Osteoblast (primary cell): ENCODE measurements at regions not wholly inside any gene's neighbourhood (a gene's known extent, or its start where the extent isn't known, plus 50 kb on each side); places are given as distances from the start of the nearest gene placed in this dataset.
A peak's percentile ranks its signal among the peaks of the same experiment; 100 is the strongest.
"Not testable (repeated sequence)": the region's sequence is repeated elsewhere in the genome, so short reads cannot be mapped to it uniquely, and the experiment has no call there.

Experiments
- DNase-seq: peaks from one replicate; pipeline ENCODE4 v3.0.0; 2011; ENCODE audit warnings: low spot score, mixed read lengths; ENCODE audit not compliant: insufficient read length; ENCODE audit errors: missing footprints
- H2AFZ ChIP-seq: 2 replicates; pipeline ENCODE4 v1.6.0; 2011; ENCODE audit warnings: mild to moderate bottlenecking, low read length
- H3K27ac ChIP-seq: 2 replicates; pipeline ENCODE4 v1.5.1; 2011; ENCODE audit warnings: mild to moderate bottlenecking, low read depth, low read length, moderate library complexity
- H3K27me3 ChIP-seq: 2 replicates; pipeline ENCODE4 v1.6.0; 2012; ENCODE audit warnings: mild to moderate bottlenecking, control low read depth, inconsistent platforms, low read length, moderate library complexity; ENCODE audit not compliant: insufficient read depth
- H3K36me3 ChIP-seq: 2 replicates; pipeline ENCODE4 v1.5.1; 2011; ENCODE audit warnings: mild to moderate bottlenecking, low read length, control low read depth, moderate library complexity; ENCODE audit not compliant: insufficient read depth
- H3K4me1 ChIP-seq: 2 replicates; pipeline ENCODE4 v1.5.1; 2011; ENCODE audit warnings: mild to moderate bottlenecking, low read length, control low read depth, moderate library complexity; ENCODE audit not compliant: insufficient read depth
- H3K4me2 ChIP-seq: 2 replicates; pipeline ENCODE4 v1.6.0; 2011; ENCODE audit warnings: mild to moderate bottlenecking, low read length; ENCODE audit not compliant: insufficient read depth
- H3K4me3 ChIP-seq: fragments of 200-600 bp; sonication (generic); 3 replicates; pipeline ENCODE4 v1.5.1; 2012; ENCODE audit warnings: mild to moderate bottlenecking, low read length, inconsistent platforms; ENCODE audit not compliant: insufficient read depth
- H3K79me2 ChIP-seq: 2 replicates; pipeline ENCODE4 v1.6.0; 2012; ENCODE audit warnings: mild to moderate bottlenecking, low read length, control low read depth, inconsistent platforms; ENCODE audit not compliant: insufficient read depth
- H3K9me3 ChIP-seq: 2 replicates; pipeline ENCODE4 v1.5.1; 2011; ENCODE audit warnings: low read depth, low read length, control low read depth
- H4K20me1 ChIP-seq: 2 replicates; pipeline ENCODE4 v1.6.0; 2012; ENCODE audit warnings: mild to moderate bottlenecking, low read length, control low read depth; ENCODE audit not compliant: insufficient read depth
- TF ChIP-seq, protein P1 (sequence below): IDR thresholded peaks from 2 replicates; pipeline ENCODE4 v1.5.1; 2011; ENCODE audit warnings: mild to moderate bottlenecking, low read depth, low read length, moderate library complexity; ENCODE audit errors: extremely low read depth

DNA sequence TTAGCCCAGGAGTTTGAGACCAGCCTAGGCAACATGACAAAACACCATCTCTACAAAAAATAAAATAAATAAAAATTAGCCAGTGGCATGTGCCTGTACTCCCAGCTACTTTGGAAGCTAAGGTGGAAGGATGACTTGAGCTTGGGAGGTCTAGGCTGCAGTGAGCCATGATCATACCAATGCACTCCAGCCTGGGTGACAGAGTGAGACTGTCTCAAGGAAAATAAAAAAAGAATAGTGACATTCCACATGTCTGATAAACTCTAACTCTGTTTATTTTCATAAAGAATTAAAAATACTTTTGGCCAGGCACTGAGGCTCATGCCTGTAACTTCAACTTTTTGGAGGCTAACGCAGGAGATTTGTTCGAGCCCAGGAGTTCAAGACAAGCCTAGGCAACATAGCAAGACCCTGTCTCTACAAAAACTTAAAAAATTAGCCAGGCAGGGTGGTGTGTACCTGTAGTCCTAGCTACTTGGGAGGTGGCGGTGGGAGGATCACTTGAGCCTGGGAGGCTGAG is 115.1 kb downstream of the GJA1 start:
- H3K4me2 ChIP-seq: no peak overlapping the region
- TF ChIP-seq, protein P1, sequence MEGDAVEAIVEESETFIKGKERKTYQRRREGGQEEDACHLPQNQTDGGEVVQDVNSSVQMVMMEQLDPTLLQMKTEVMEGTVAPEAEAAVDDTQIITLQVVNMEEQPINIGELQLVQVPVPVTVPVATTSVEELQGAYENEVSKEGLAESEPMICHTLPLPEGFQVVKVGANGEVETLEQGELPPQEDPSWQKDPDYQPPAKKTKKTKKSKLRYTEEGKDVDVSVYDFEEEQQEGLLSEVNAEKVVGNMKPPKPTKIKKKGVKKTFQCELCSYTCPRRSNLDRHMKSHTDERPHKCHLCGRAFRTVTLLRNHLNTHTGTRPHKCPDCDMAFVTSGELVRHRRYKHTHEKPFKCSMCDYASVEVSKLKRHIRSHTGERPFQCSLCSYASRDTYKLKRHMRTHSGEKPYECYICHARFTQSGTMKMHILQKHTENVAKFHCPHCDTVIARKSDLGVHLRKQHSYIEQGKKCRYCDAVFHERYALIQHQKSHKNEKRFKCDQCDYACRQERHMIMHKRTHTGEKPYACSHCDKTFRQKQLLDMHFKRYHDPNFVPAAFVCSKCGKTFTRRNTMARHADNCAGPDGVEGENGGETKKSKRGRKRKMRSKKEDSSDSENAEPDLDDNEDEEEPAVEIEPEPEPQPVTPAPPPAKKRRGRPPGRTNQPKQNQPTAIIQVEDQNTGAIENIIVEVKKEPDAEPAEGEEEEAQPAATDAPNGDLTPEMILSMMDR: no peak
- H3K27ac ChIP-seq: peak overlapping the region; percentile 69
- no peak overlapping the region for H3K4me3 ChIP-seq
- no peaks in the 10 kb centered on the region for H3K36me3 ChIP-seq
- no peak for DNase-seq
- H4K20me1 ChIP-seq: no peaks in the 10 kb centered on the region
- H3K4me1 ChIP-seq: peaks cover 24% of the 10 kb centered on the region
- no peak overlapping the region for H2AFZ ChIP-seq
- no peaks in the 10 kb centered on the region for H3K27me3 ChIP-seq
- no peaks in the 10 kb centered on the region for H3K9me3 ChIP-seq
- H3K79me2 ChIP-seq: no peaks in the 10 kb centered on the region

DNA sequence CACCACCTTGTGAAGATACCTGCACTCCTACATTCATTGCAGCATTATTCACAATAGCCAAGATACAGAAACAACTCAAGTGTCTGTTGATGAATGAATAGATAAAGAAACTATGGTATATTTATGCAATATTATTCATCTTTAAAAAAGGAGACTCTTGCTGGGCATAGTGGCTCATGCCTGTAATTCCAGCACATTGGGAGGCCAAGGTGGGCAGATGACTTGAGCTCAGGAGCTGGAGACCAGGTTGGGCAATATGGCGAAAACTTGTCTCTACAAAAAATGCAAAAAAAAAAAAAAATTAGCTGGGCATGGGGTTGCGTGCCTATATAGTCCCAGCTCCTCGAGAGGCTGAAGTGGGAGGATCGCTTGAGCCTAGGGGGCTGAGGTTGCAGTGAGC is 119.8 kb downstream of the GJA1 start:
- TF ChIP-seq, protein P1: no peak
- no peaks in the 10 kb centered on the region for H4K20me1 ChIP-seq
- H3K27me3 ChIP-seq: no peaks in the 10 kb centered on the region
- no peaks in the 10 kb centered on the region for H3K36me3 ChIP-seq
- H3K79me2 ChIP-seq: no peaks in the 10 kb centered on the region
- no peak overlapping the region for H3K4me2 ChIP-seq
- H3K9me3 ChIP-seq: no peaks in the 10 kb centered on the region
- H2AFZ ChIP-seq: no peak overlapping the region
- H3K4me3 ChIP-seq: no peak overlapping the region
- DNase-seq: no peak
- no peak overlapping the region for H3K27ac ChIP-seq
- peaks cover 4% of the 10 kb centered on the region for H3K4me1 ChIP-seq

DNA sequence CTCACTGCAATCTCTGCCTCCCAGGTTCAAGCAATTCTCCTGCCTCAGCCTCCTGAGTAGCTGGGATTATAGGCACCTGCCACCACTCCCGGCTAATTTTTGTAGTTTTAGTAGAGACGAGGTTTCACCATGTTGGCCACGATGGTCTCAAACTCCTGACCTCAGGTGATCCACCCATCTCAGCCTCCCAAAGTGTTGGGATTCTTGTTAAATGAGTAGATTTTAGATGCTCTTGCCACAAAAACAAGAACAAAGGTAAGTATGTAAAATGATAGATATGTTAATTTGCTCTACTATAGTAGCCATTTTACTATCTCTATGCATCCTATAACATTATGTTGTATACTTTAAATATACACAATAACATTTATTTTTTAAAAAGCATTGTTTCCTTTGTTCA is 120.7 kb downstream of the GJA1 start:
- H3K9me3 ChIP-seq, H4K20me1 ChIP-seq, H3K27me3 ChIP-seq, H3K4me1 ChIP-seq, H3K4me3 ChIP-seq, DNase-seq, H3K27ac ChIP-seq, H3K36me3 ChIP-seq, H3K79me2 ChIP-seq, H3K4me2 ChIP-seq, H2AFZ ChIP-seq: not testable (repeated sequence)

DNA sequence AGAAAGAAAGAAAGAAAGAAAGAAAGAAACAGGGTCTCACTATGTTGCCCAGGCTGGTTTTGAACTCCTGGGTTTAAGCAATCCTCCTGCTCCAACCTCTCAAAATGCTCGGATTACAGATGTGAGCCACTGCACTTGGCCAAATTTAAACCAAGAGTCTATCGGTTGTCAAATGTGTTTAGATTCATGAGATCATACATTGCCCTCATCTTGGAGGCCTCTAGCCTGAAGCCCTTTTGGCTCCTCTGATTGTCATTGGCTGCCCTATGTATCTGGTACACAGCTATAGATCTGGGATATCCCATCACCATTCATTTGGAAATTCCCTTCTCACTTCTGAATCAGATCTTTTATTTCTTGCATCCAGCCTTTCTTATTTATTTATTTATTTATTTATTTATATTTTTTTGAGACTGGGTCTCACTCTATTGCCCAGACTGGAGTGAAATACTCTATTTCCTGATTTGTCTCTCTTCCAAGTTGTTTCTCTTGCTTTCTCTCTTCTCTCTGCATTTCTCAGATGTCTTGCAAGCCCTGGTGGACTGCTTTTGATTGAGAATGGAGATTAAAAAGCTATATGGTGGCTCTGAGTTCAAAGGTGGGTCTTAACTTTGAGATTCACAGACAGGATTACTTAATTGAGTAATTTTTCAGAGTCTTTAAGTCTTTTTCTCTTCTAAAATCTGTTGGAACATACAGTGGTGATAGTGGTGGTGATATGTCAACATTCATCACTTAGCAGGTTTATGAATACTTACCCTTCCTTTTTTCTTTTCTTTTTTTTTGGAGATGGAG is 121.9 kb downstream of the GJA1 start:
- Histone ChIP-seq H2AFZ (no peak overlapping the region), H3K36me3 (no peaks in the 10 kb centered on the region), H3K4me3 (no peak overlapping the region), H3K27me3 (no peaks in the 10 kb centered on the region), H4K20me1 (no peaks in the 10 kb centered on the region), H3K79me2 (no peaks in the 10 kb centered on the region), H3K4me1 (no peaks in the 10 kb centered on the region), H3K27ac (no peak overlapping the region), H3K4me2 (no peak overlapping the region), H3K9me3 (no peaks in the 10 kb centered on the region)
- TF ChIP-seq, protein P1: no peak
- DNase-seq: no peak
